ENCODE measurements at regions not wholly inside any gene's neighbourhood (a gene's known extent, or its start where the extent isn't known, plus 50 kb on each side); places are given as distances from the start of the nearest gene placed in this dataset.

- TF ChIP-seq ATF3 (IDR thresholded peaks at IDR 0.05) (no peak), EZH2 (IDR thresholded peaks at IDR 0.05) (no peak), SIN3A (IDR thresholded peaks at IDR 0.05; ENCODE audit: low read depth) (no peak), JUND (IDR thresholded peaks at IDR 0.05) (no peak), POLR2AphosphoS5 (IDR thresholded peaks at IDR 0.05; ENCODE audit: low read depth, low read length) (no peak), MAX (IDR thresholded peaks at IDR 0.05) (no peak)
Measured at GRCh38 chr7:121745856-121746255, 127.1 kb upstream of the PTPRZ1 start (continued).

- intact Hi-C loops (cut with micrococcal nuclease): no loop called here
- no peaks in the 10 kb centered on the region for H3K4me1 ChIP-seq (ENCODE audit: control insufficient read depth in 1 of 2, insufficient read depth in 2 of 2, low read length in 2 of 2)
- H3K9me2 ChIP-seq (ENCODE audit: insufficient read depth): no peaks in the 10 kb centered on the region
- H3K9me3 ChIP-seq (ENCODE audit: control insufficient read depth in 1 of 2, insufficient read depth in 1 of 2, low read depth in 1 of 2, low read length in 2 of 2): no peaks in the 10 kb centered on the region
- BruUV-seq (replicated peaks): no TSS peak
- no peaks in the 10 kb centered on the region for H3K36me3 ChIP-seq (ENCODE audit: control insufficient read depth in 1 of 2, insufficient read depth in 2 of 2, low read length in 2 of 2)
- no peaks in the 10 kb centered on the region for H3K27me3 ChIP-seq (ENCODE audit: insufficient read depth, low read length)
- POLR2A ChIA-PET: no interaction called here
- TF ChIP-seq SRF (IDR thresholded peaks at IDR 0.05; ENCODE audit: low read depth) (no peak), ZNF274 (IDR thresholded peaks at IDR 0.05; ENCODE audit: low read depth, low read length) (no peak), CEBPB (IDR thresholded peaks at IDR 0.05; ENCODE audit: low read depth) (no peak), SP1 (IDR thresholded peaks at IDR 0.05; ENCODE audit: low read depth) (no peak), POLR2AphosphoS5 (IDR thresholded peaks at IDR 0.05; ENCODE audit: low read depth, low read length) (no peak), EZH2phosphoT487 (IDR thresholded peaks at IDR 0.05; ENCODE audit: borderline replicate concordance) (no peak), ELF1 (IDR thresholded peaks at IDR 0.05; ENCODE audit: borderline replicate concordance, low read depth) (no peak), YY1 (IDR thresholded peaks at IDR 0.05; ENCODE audit: extremely low read depth, insufficient replicate concordance, low read depth, low read length) (no peak), ZBTB33 (IDR thresholded peaks at IDR 0.05; ENCODE audit: extremely low read depth, insufficient replicate concordance, low read length) (no peak), MAX (IDR thresholded peaks at IDR 0.05) (no peak), ATF3 (IDR thresholded peaks at IDR 0.05) (no peak), FOSL1 (IDR thresholded peaks at IDR 0.05; ENCODE audit: low read depth) (no peak), CTCF (IDR thresholded peaks at IDR 0.05 in 2 of 3, conservative IDR thresholded peaks at IDR 0.05 in 1 of 3; ENCODE audit: borderline replicate concordance in 1 of 3, insufficient read depth in 1 of 3, low read depth in 2 of 3, low read length in 2 of 3) (no peak), JUND (IDR thresholded peaks at IDR 0.05) (no peak), TCF7L2 (IDR thresholded peaks at IDR 0.05; ENCODE audit: borderline replicate concordance, extremely low read depth, insufficient read depth, insufficient read length) (no peak)
- no peaks in the 10 kb centered on the region for H4K20me1 ChIP-seq (ENCODE audit: insufficient read depth)
- no peaks in the 10 kb centered on the region for H3K79me2 ChIP-seq (ENCODE audit: insufficient read depth, low read length)
- no peak overlapping the region for H3K4me2 ChIP-seq (ENCODE audit: low read length)
- CTCF ChIA-PET: no interaction called here
- RAD21 ChIA-PET (ENCODE audit: low non-redundant PET in 1 of 2, low total read pairs in 2 of 2, uncharacterized antibody in 2 of 2, unreplicated experiment in 2 of 2): no interaction called here
- ATAC-seq: no peak
- peak overlapping the region; percentile 14 for H2AFZ ChIP-seq (ENCODE audit: low read depth, low read length, poor library complexity, severe bottlenecking)
- DNase-seq (ENCODE audit: low read depth, low spot score): no peak
- no peak overlapping the region for H3K27ac ChIP-seq (ENCODE audit: low read depth, low read length)
- no peak overlapping the region for H3K9ac ChIP-seq (ENCODE audit: low read length)
- no peak overlapping the region for H3K4me3 ChIP-seq (replicated peaks in 1 of 2; ENCODE audit: low read depth in 1 of 2, low read length in 2 of 2)
Measured at GRCh38 chr7:121744877-121745276, 128.1 kb upstream of the PTPRZ1 start.
